GM12872 (cell line): ENCODE measurements at regions not wholly inside any gene's neighbourhood (a gene's known extent, or its start where the extent isn't known, plus 50 kb on each side); places are given as distances from the start of the nearest gene placed in this dataset.

Source experiments
- CTCF ChIP-seq: IDR thresholded peaks from 3 replicates; pipeline ENCODE4 v1.5.1; 2011; ENCODE audit warnings: low read depth, mild to moderate bottlenecking, low read length, moderate library complexity; ENCODE audit not compliant: insufficient read depth

GRCh38 chr11:90775567-90776165 is 552.8 kb upstream of the CHORDC1 start:
- no peak for TF ChIP-seq CTCF

- TF ChIP-seq CTCF, result no peak
These were observed 552.1 kb upstream of the CHORDC1 start for GRCh38 chr11:90774727-90775566.

GRCh38 chr11:90770007-90770406 is 547.2 kb upstream of the CHORDC1 start:
- TF ChIP-seq CTCF, result no peak

- no peak for TF ChIP-seq CTCF
These were observed 543.3 kb upstream of the CHORDC1 start for GRCh38 chr11:90766121-90766520.

GRCh38 chr11:90764691-90765090 is 541.8 kb upstream of the CHORDC1 start:
- no peak for TF ChIP-seq CTCF

- no peak for TF ChIP-seq CTCF
These were observed 535.1 kb upstream of the CHORDC1 start for GRCh38 chr11:90757849-90758494.

- no peak for TF ChIP-seq CTCF
These were observed 533.8 kb upstream of the CHORDC1 start for GRCh38 chr11:90756617-90757016.
